Fibroblast of lung (primary cell): ENCODE measurements at regions not wholly inside any gene's neighbourhood (a gene's known extent, or its start where the extent isn't known, plus 50 kb on each side); places are given as distances from the start of the nearest gene placed in this dataset.
A peak's percentile ranks its signal among the peaks of the same experiment; 100 is the strongest.

Experiments used
- DNase-seq, 2 donors: peaks; one replicate each; pipeline versions ENCODE4 v3.0.0 to v3.0.0-alpha.2; 2010; ENCODE audit warnings: low read depth in 2 of 2
- H2AFZ ChIP-seq: 2 replicates; pipeline ENCODE4 v1.5.1; 2012; ENCODE audit warnings: low read length, control low read depth, inconsistent platforms
- H3K27ac ChIP-seq: 2 replicates; pipeline ENCODE4 v1.5.1; 2011; ENCODE audit warnings: low read length, control low read depth; ENCODE audit not compliant: insufficient read depth
- H3K27me3 ChIP-seq: 2 replicates; pipeline ENCODE4 v1.5.1; 2011; ENCODE audit warnings: mild to moderate bottlenecking, low read length; ENCODE audit not compliant: control insufficient read depth, insufficient read depth
- H3K36me3 ChIP-seq: 2 replicates; pipeline ENCODE4 v1.5.1; 2011; ENCODE audit warnings: low read length; ENCODE audit not compliant: control insufficient read depth, insufficient read depth
- H3K4me1 ChIP-seq: 2 replicates; pipeline ENCODE4 v1.5.1; 2011; ENCODE audit warnings: low read length; ENCODE audit not compliant: control insufficient read depth, insufficient read depth; ENCODE audit errors: extremely low read depth
- H3K4me2 ChIP-seq: 2 replicates; pipeline ENCODE4 v1.5.1; 2011; ENCODE audit warnings: low read length, control low read depth; ENCODE audit not compliant: insufficient read depth; ENCODE audit errors: extremely low read depth
- H3K4me3 ChIP-seq, 4 experiments: fragments of 200-600 bp in 1 of 4; sonication (generic) in 1 of 4; replicated peaks in 1 of 4; 2 replicates each; pipeline ENCODE4 v1.5.1; 2011 to 2016; ENCODE audit warnings: low read length in 4 of 4, low read depth in 3 of 4, mild to moderate bottlenecking in 3 of 4, control low read depth in 2 of 4, inconsistent platforms in 1 of 4, mixed read lengths in 1 of 4; ENCODE audit not compliant: insufficient read depth in 1 of 4; ENCODE audit errors: control extremely low read depth in 1 of 4
- H3K79me2 ChIP-seq: 2 replicates; pipeline ENCODE4 v1.5.1; 2012; ENCODE audit warnings: mild to moderate bottlenecking, low read length, inconsistent platforms; ENCODE audit not compliant: control insufficient read depth, insufficient read depth
- H3K9ac ChIP-seq: 2 replicates; pipeline ENCODE4 v1.5.1; 2011; ENCODE audit warnings: mild to moderate bottlenecking, low read length, control low read depth; ENCODE audit not compliant: insufficient read depth
- H3K9me3 ChIP-seq: 2 replicates; pipeline ENCODE4 v1.5.1; 2012; ENCODE audit warnings: low read depth, low read length; ENCODE audit not compliant: control insufficient read depth, insufficient read depth
- H4K20me1 ChIP-seq: 2 replicates; pipeline ENCODE4 v1.5.1; 2011; ENCODE audit warnings: low read length; ENCODE audit not compliant: control insufficient read depth, insufficient read depth; ENCODE audit errors: extremely low read depth
- EZH2 ChIP-seq: IDR thresholded peaks from 2 replicates; pipeline ENCODE4 v1.5.1; 2012; ENCODE audit warnings: low read length, control low read depth, mild to moderate bottlenecking; ENCODE audit errors: missing control alignments
- TF ChIP-seq, protein P1 (sequence below), 2 donors: IDR thresholded peaks in 1 of 2; conservative IDR thresholded peaks in 1 of 2; 1 replicate in 1 of 2; 2 replicates in 1 of 2; pipeline ENCODE4 v1.5.1; 2011 to 2012; ENCODE audit warnings: low read length in 2 of 2, control low read depth in 1 of 2, inconsistent platforms in 1 of 2, low read depth in 1 of 2, mild to moderate bottlenecking in 1 of 2

- no peak overlapping the region for H3K27ac ChIP-seq
- H2AFZ ChIP-seq, result no peak overlapping the region
- peak in 1 of 2 donors; percentile 46 for DNase-seq
- TF ChIP-seq, protein P1, sequence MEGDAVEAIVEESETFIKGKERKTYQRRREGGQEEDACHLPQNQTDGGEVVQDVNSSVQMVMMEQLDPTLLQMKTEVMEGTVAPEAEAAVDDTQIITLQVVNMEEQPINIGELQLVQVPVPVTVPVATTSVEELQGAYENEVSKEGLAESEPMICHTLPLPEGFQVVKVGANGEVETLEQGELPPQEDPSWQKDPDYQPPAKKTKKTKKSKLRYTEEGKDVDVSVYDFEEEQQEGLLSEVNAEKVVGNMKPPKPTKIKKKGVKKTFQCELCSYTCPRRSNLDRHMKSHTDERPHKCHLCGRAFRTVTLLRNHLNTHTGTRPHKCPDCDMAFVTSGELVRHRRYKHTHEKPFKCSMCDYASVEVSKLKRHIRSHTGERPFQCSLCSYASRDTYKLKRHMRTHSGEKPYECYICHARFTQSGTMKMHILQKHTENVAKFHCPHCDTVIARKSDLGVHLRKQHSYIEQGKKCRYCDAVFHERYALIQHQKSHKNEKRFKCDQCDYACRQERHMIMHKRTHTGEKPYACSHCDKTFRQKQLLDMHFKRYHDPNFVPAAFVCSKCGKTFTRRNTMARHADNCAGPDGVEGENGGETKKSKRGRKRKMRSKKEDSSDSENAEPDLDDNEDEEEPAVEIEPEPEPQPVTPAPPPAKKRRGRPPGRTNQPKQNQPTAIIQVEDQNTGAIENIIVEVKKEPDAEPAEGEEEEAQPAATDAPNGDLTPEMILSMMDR (conservative IDR thresholded peaks at IDR 0.05 in 1 of 2, IDR thresholded peaks at IDR 0.05 in 1 of 2; ENCODE audit: low read depth in 1 of 2, low read length in 2 of 2), result no peak
- no peak for TF ChIP-seq EZH2
- H4K20me1 ChIP-seq, result no peaks in the 10 kb centered on the region
- no peak overlapping the region for H3K4me3 ChIP-seq
- no peaks in the 10 kb centered on the region for H3K79me2 ChIP-seq
- no peak overlapping the region for H3K4me2 ChIP-seq
- H3K4me1 ChIP-seq, result no peaks in the 10 kb centered on the region
- H3K27me3 ChIP-seq, result no peaks in the 10 kb centered on the region
- H3K36me3 ChIP-seq, result no peaks in the 10 kb centered on the region
- no peak overlapping the region for H3K9ac ChIP-seq
- H3K9me3 ChIP-seq, result no peaks in the 10 kb centered on the region
Observed at GRCh38 chr17:69959283-69959682, 115.7 kb upstream of the KCNJ16 start.

DNA sequence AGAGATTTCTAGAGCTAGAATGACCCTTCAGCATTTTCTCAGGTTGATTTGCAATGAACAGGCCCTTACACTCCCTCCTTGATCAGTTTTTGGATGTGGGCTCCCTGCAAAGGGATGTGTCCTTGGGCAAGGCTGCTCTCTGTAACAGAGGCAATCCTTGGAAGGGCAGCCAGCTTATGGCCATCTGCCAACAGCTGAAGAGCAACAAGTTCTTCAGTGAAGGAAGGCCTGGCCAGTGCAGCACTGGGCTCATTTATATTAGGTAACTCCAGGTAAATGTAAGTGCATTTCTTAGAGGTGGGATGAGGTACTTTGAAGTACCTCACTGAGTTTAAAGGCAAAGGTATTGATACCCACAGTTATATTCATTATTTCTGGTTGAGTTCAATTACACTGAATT lies 114.3 kb upstream of the KCNJ16 start:
- no peak overlapping the region for H2AFZ ChIP-seq
- no peak overlapping the region for H3K9ac ChIP-seq
- no peak overlapping the region for H3K4me3 ChIP-seq
- no peak for DNase-seq
- H3K36me3 ChIP-seq, result no peaks in the 10 kb centered on the region
- H3K27me3 ChIP-seq, result no peaks in the 10 kb centered on the region
- H3K4me2 ChIP-seq, result no peak overlapping the region
- no peaks in the 10 kb centered on the region for H3K4me1 ChIP-seq
- no peaks in the 10 kb centered on the region for H3K9me3 ChIP-seq
- no peaks in the 10 kb centered on the region for H3K79me2 ChIP-seq
- H4K20me1 ChIP-seq, result no peaks in the 10 kb centered on the region
- TF ChIP-seq, protein P1 (conservative IDR thresholded peaks at IDR 0.05 in 1 of 2, IDR thresholded peaks at IDR 0.05 in 1 of 2; ENCODE audit: low read depth in 1 of 2, low read length in 2 of 2), result no peak
- no peak for TF ChIP-seq EZH2
- no peak overlapping the region for H3K27ac ChIP-seq

GRCh38 chr17:69961501-69962145 lies 113.4 kb upstream of the KCNJ16 start:
- peak in 1 of 2 donors; percentile 74 for DNase-seq
- H3K27me3 ChIP-seq, result no peaks in the 10 kb centered on the region
- peak overlapping the region; percentile 56 for H2AFZ ChIP-seq
- no peaks in the 10 kb centered on the region for H3K36me3 ChIP-seq
- H3K9me3 ChIP-seq, result no peaks in the 10 kb centered on the region
- H3K9ac ChIP-seq, result no peak overlapping the region
- H3K27ac ChIP-seq, result no peak overlapping the region
- no peaks in the 10 kb centered on the region for H4K20me1 ChIP-seq
- TF ChIP-seq EZH2, result no peak
- H3K4me1 ChIP-seq, result no peaks in the 10 kb centered on the region
- no peak overlapping the region for H3K4me3 ChIP-seq
- H3K79me2 ChIP-seq, result no peaks in the 10 kb centered on the region
- peak overlapping the region; percentile 48 for H3K4me2 ChIP-seq
